K562 (cell line): ENCODE measurements at regions not wholly inside any gene's neighbourhood (a gene's known extent, or its start where the extent isn't known, plus 50 kb on each side); places are given as distances from the start of the nearest gene placed in this dataset.
A peak's percentile ranks its signal among the peaks of the same experiment; 100 is the strongest.

Experiments used
- ATAC-seq: fragments of 200-7000 bp; cut with Tn5 transposase; 3 replicates; pipeline ENCODE4 v1.9.1; 2020; ENCODE audit warnings: moderate library complexity
- BruUV-seq: library from RNA; stranded (reverse); fragments of 400-500 nt; replicated peaks from 2 replicates; lab custom pipeline; 2021; lab: Mats Ljungman, UMichigan
- CTCF ChIA-PET: fragments of 300-600 bp; formaldehyde crosslinking; extraction: SDS; loops from one replicate; lab custom pipeline; 2021; ENCODE audit warnings: low intra/inter-chr PET ratio; lab: Yijun Ruan, JAX
- POLR2A ChIA-PET: fragments of 300-600, 350-650 bp; sonication (Branson Sonifier 250); formaldehyde crosslinking; extraction: SDS; loops from one replicate; lab custom pipeline; 2021; ENCODE audit warnings: antibody characterized with exemption, inconsistent platforms; lab: Yijun Ruan, JAX
- DNase-seq, 4 experiments: peaks; one replicate each; pipeline versions ENCODE4 v3.0.0 to v3.0.0-alpha.2; 2011 to 2018; ENCODE audit warnings: low spot score in 3 of 4, mixed read lengths in 3 of 4; ENCODE audit errors: extremely low read depth in 1 of 4
- FAIRE-seq: peaks from 2 replicates; lab custom pipeline; 2011; peaks lifted over from hg19 to GRCh38; lab: Jason Lieb, UNC
- H2AFZ ChIP-seq: 2 replicates; pipeline ENCODE4 v1.6.0; 2011; ENCODE audit warnings: low read depth, low read length, control low read depth, inconsistent platforms
- H3K27ac ChIP-seq: fragments of 200-600 bp; 3 replicates; pipeline ENCODE4 v1.8.0; 2011; ENCODE audit warnings: low read depth, mild to moderate bottlenecking, control low read depth, inconsistent platforms, low read length, moderate library complexity, mixed read lengths; ENCODE audit errors: extremely low read depth
- H3K27me3 ChIP-seq, 2 experiments: fragments of 300-600 bp in 1 of 2; 2 replicates in 1 of 2; 3 replicates in 1 of 2; pipeline versions ENCODE4 v1.6.0 to v1.8.0; 2011; ENCODE audit warnings: inconsistent platforms in 2 of 2, low read length in 2 of 2, mild to moderate bottlenecking in 1 of 2, mixed read lengths in 1 of 2, moderate library complexity in 1 of 2; ENCODE audit not compliant: control insufficient read depth in 2 of 2, insufficient read depth in 2 of 2
- H3K36me3 ChIP-seq: fragments of 300-600 bp; 3 replicates; pipeline ENCODE4 v1.8.0; 2011; ENCODE audit warnings: mild to moderate bottlenecking, low read length, inconsistent platforms; ENCODE audit not compliant: control insufficient read depth, insufficient read depth
- H3K4me1 ChIP-seq, 2 experiments: fragments of 200-600 bp in 1 of 2; replicated peaks in 1 of 2; 2 replicates in 1 of 2; 3 replicates in 1 of 2; pipeline versions ENCODE4 v1.5.1 to v1.8.0; 2011; ENCODE audit warnings: inconsistent platforms in 2 of 2, low read length in 2 of 2, mild to moderate bottlenecking in 1 of 2, mixed read lengths in 1 of 2, moderate library complexity in 1 of 2; ENCODE audit not compliant: control insufficient read depth in 2 of 2, insufficient read depth in 2 of 2
- H3K4me2 ChIP-seq: 2 replicates; pipeline ENCODE4 v1.6.1; 2011; ENCODE audit warnings: low read length, control low read depth, inconsistent platforms, mixed read lengths; ENCODE audit not compliant: insufficient read depth
- H3K4me3 ChIP-seq: fragments of 200-600 bp; sonication (generic), shearing (Covaris generic); 2 replicates; pipeline ENCODE4 v1.5.1; 2016; ENCODE audit warnings: control low read depth, inconsistent platforms
- H3K79me2 ChIP-seq: fragments of 200-600 bp; 3 replicates; pipeline ENCODE4 v1.8.0; 2011; ENCODE audit warnings: low read length, inconsistent platforms; ENCODE audit not compliant: control insufficient read depth, insufficient read depth
- H3K9ac ChIP-seq, 2 experiments: 2 replicates each; pipeline versions ENCODE4 v1.6.0 to v1.6.1; 2011; ENCODE audit warnings: low read depth in 2 of 2, low read length in 2 of 2, control low read depth in 1 of 2, inconsistent platforms in 1 of 2, mild to moderate bottlenecking in 1 of 2, mixed read lengths in 1 of 2; ENCODE audit not compliant: insufficient read depth in 1 of 2
- H3K9me1 ChIP-seq: one replicate; pipeline ENCODE4 v1.6.0; 2011; ENCODE audit warnings: inconsistent platforms, mild to moderate bottlenecking, low read length, moderate library complexity; ENCODE audit not compliant: control insufficient read depth, insufficient read depth
- H3K9me3 ChIP-seq: replicated peaks from 2 replicates; pipeline ENCODE4 v1.5.1; 2011; ENCODE audit warnings: low read depth, low read length, inconsistent platforms; ENCODE audit not compliant: control insufficient read depth, insufficient read depth
- H4K20me1 ChIP-seq: replicated peaks from 2 replicates; pipeline ENCODE4 v1.6.1; 2011; ENCODE audit warnings: low read length, inconsistent platforms, mixed read lengths; ENCODE audit not compliant: control insufficient read depth, insufficient read depth
- SAP30 ChIP-seq: fragments of 200-600 bp; sonication (generic); IDR thresholded peaks from 2 replicates; pipeline ENCODE4 v1.6.1; 2012; ENCODE audit warnings: borderline replicate concordance, low read depth, mild to moderate bottlenecking, moderate library complexity, low read length, control low read depth, inconsistent platforms; ENCODE audit not compliant: insufficient read depth, poor library complexity, severe bottlenecking
- WGBS: fragments of 100-300 bp; shearing (Covaris generic); methylation state at CpG from one replicate; pipeline ENCODE4 v1.1.6; 2016; ENCODE audit warnings: low coverage, mixed read lengths; ENCODE audit not compliant: insufficient coverage; ENCODE audit errors: missing lambda C conversion rate; 5-methylcytosine and 5-hydroxymethylcytosine counted together
- in situ Hi-C: fragments of 300-500 bp; cut with MboI; formaldehyde crosslinking; loops from 4 replicates; pipeline ENCODE4 v1.15.0; 2018; ENCODE audit warnings: inconsistent platforms, mixed read lengths
- intact Hi-C: fragments of 100-400 bp; cut with micrococcal nuclease; formaldehyde crosslinking; loops from 2 replicates; pipeline ENCODE4 v1.14.2; 2022
- TF ChIP-seq, protein P1 (sequence below), 3 experiments: fragments of 200-800 bp in 1 of 3; fragments of 250-450 bp in 1 of 3; fragments of 450-650 bp in 1 of 3; sonication (Bioruptor Pico) in 1 of 3; sonication (Bioruptor generic) in 1 of 3; formaldehyde crosslinking in 1 of 3; IDR thresholded peaks; 2 replicates each; pipeline versions ENCODE4 v1.6.1 to v1.8.0; 2016 to 2022; ENCODE audit warnings: mild to moderate bottlenecking in 2 of 3, missing genetic modification characterization in 2 of 3, missing compliant biosample characterization in 1 of 3, moderate library complexity in 1 of 3

GRCh38 chr20:48394415-48395081, 433.3 kb downstream of the PREX1 start:
- H3K27ac ChIP-seq: no peak overlapping the region
- no peaks in the 10 kb centered on the region; the same call in 1 of the 2 replicates for H3K9me3 ChIP-seq
- DNase-seq (no peak), FAIRE-seq (no peak), ATAC-seq (no peak)
- TF ChIP-seq SAP30: no peak
- TF ChIP-seq, protein P1, sequence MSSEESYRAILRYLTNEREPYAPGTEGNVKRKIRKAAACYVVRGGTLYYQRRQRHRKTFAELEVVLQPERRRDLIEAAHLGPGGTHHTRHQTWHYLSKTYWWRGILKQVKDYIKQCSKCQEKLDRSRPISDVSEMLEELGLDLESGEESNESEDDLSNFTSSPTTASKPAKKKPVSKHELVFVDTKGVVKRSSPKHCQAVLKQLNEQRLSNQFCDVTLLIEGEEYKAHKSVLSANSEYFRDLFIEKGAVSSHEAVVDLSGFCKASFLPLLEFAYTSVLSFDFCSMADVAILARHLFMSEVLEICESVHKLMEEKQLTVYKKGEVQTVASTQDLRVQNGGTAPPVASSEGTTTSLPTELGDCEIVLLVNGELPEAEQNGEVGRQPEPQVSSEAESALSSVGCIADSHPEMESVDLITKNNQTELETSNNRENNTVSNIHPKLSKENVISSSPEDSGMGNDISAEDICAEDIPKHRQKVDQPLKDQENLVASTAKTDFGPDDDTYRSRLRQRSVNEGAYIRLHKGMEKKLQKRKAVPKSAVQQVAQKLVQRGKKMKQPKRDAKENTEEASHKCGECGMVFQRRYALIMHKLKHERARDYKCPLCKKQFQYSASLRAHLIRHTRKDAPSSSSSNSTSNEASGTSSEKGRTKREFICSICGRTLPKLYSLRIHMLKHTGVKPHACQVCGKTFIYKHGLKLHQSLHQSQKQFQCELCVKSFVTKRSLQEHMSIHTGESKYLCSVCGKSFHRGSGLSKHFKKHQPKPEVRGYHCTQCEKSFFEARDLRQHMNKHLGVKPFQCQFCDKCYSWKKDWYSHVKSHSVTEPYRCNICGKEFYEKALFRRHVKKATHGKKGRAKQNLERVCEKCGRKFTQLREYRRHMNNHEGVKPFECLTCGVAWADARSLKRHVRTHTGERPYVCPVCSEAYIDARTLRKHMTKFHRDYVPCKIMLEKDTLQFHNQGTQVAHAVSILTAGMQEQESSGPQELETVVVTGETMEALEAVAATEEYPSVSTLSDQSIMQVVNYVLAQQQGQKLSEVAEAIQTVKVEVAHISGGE (CRISPR knock-in tag; IDR thresholded peaks at IDR 0.05): peak in 1 of 3 experiments; percentile 39; a peak in 1 of 6 replicates
- H4K20me1 ChIP-seq: no peaks in the 10 kb centered on the region
- WGBS: 2% methylated on average over 5 of the region's 9 CpGs
- no peak overlapping the region for H3K9ac ChIP-seq
- POLR2A ChIA-PET: no interaction called here
- H3K36me3 ChIP-seq: no peaks in the 10 kb centered on the region
- BruUV-seq: no TSS peak
- no peaks in the 10 kb centered on the region for H3K4me1 ChIP-seq
- no peaks in the 10 kb centered on the region for H3K9me1 ChIP-seq
- no peak overlapping the region for H3K4me3 ChIP-seq
- H2AFZ ChIP-seq: no peak overlapping the region
- H3K27me3 ChIP-seq: peaks cover 0 to 32% of the 10 kb centered on the region in 2 experiments; a peak in 2 of 5 replicates
- in situ Hi-C loops: no loop called here
- no peaks in the 10 kb centered on the region for H3K79me2 ChIP-seq
- intact Hi-C loops: no loop called here
- CTCF ChIA-PET: no interaction called here
- H3K4me2 ChIP-seq: no peak overlapping the region
